ENCODE measurements at regions not wholly inside any gene's neighbourhood (a gene's known extent, or its start where the extent isn't known, plus 50 kb on each side); places are given as distances from the start of the nearest gene placed in this dataset.
"Not testable (repeated sequence)": the region's sequence is repeated elsewhere in the genome, so short reads cannot be mapped to it uniquely, and the experiment has no call there.

GRCh38 chr22:47355388-47355725 lies 592.9 kb downstream of the TBC1D22A start:
- H3K4me3 ChIP-seq: no peak overlapping the region
- H3K4me1 ChIP-seq: no peaks in the 10 kb centered on the region
- no peaks in the 10 kb centered on the region for H3K36me3 ChIP-seq
- no peaks in the 10 kb centered on the region for H3K9me3 ChIP-seq
- ATAC-seq: no peak
- 75 to 82% (median 80%) methylated on average over 4 of the region's 4 CpGs for WGBS, 4 donors
- no peak for DNase-seq
- TF ChIP-seq CTCF (IDR thresholded peaks at IDR 0.05): no peak
- intact Hi-C loops (cut with DNase I): no loop called here
- peaks cover 0 to 14% (median 0%) of the 10 kb centered on the region in 9 donors for H3K27me3 ChIP-seq
- H3K27ac ChIP-seq: no peak overlapping the region

GRCh38 chr22:47354668-47355387 lies 592.4 kb downstream of the TBC1D22A start:
- Histone ChIP-seq H3K27me3 (peaks cover 0 to 14% (median 0%) of the 10 kb centered on the region in 9 donors), H3K4me3 (no peak overlapping the region), H3K4me1 (no peaks in the 10 kb centered on the region), H3K27ac (no peak overlapping the region), H3K36me3 (no peaks in the 10 kb centered on the region), H3K9me3 (peaks cover 0 to 3% (median 0%) of the 10 kb centered on the region in 12 donors)
- intact Hi-C loops (cut with DNase I): no loop called here
- WGBS, 4 donors: 79 to 87% (median 82%) methylated on average over 14 to 16 of the region's 16 CpGs
- ATAC-seq (no peak), DNase-seq (no peak)
- no peak for TF ChIP-seq POLR2A (IDR thresholded peaks at IDR 0.05)
- TF ChIP-seq CTCF (IDR thresholded peaks at IDR 0.05): no peak

GRCh38 chr22:47352920-47353700 lies 590.7 kb downstream of the TBC1D22A start:
- intact Hi-C loops (cut with DNase I): no loop called here
- DNase-seq: no peak
- Histone ChIP-seq H3K27me3 (peaks cover 0 to 14% (median 0%) of the 10 kb centered on the region in 9 donors), H3K4me1 (no peaks in the 10 kb centered on the region), H3K27ac (no peak overlapping the region), H3K36me3 (no peaks in the 10 kb centered on the region), H3K4me3 (no peak overlapping the region), H3K9me3 (peaks cover 0 to 3% (median 0%) of the 10 kb centered on the region in 12 donors)
- TF ChIP-seq POLR2A (IDR thresholded peaks at IDR 0.05) (no peak), CTCF (IDR thresholded peaks at IDR 0.05) (no peak)
- 76 to 81% (median 81%) methylated on average over 18 of the region's 18 CpGs for WGBS, 4 donors
- no peak for ATAC-seq

GRCh38 chr22:47351836-47352579 lies 589.6 kb downstream of the TBC1D22A start:
- no peaks in the 10 kb centered on the region for H3K36me3 ChIP-seq
- DNase-seq (no peak), ATAC-seq (no peak)
- no peak overlapping the region for H3K4me3 ChIP-seq
- no peak overlapping the region for H3K27ac ChIP-seq
- intact Hi-C loops (cut with DNase I): no loop called here
- TF ChIP-seq CTCF (IDR thresholded peaks at IDR 0.05) (no peak), POLR2A (IDR thresholded peaks at IDR 0.05) (no peak)
- 77 to 85% (median 80%) methylated on average over 9 to 11 of the region's 11 CpGs for WGBS, 4 donors
- no peaks in the 10 kb centered on the region for H3K4me1 ChIP-seq
- H3K9me3 ChIP-seq: peaks cover 0 to 3% (median 0%) of the 10 kb centered on the region in 12 donors
- peaks cover 0 to 14% (median 0%) of the 10 kb centered on the region in 9 donors for H3K27me3 ChIP-seq

- ATAC-seq; intact Hi-C loops (cut with DNase I); H3K4me3 ChIP-seq; DNase-seq; H3K4me1 ChIP-seq; H3K36me3 ChIP-seq; H3K9me3 ChIP-seq; H3K27ac ChIP-seq: not testable (repeated sequence)
- peaks cover 0 to 19% (median 0%) of the 10 kb centered on the region in 9 donors for H3K27me3 ChIP-seq
- 88 to 100% (median 98%) methylated on average over 1 of the region's 1 CpG for WGBS, 4 donors
Observed at GRCh38 chr22:47346287-47346686, 583.8 kb downstream of the TBC1D22A start.

Measured in heart left ventricle (tissue), 16 donors.